Stimulated activated CD4-positive, alpha-beta T cell treated with anti-CD3 and anti-CD28 coated beads, Interleukin-4, amount 100 ng/mL, for 48 hours (primary cell): ENCODE measurements at regions not wholly inside any gene's neighbourhood (a gene's known extent, or its start where the extent isn't known, plus 50 kb on each side); places are given as distances from the start of the nearest gene placed in this dataset.

Experiments
- DNase-seq, 2 donors: peaks; one replicate each; pipeline ENCODE4 v3.0.0-alpha.2; 2020; ENCODE audit warnings: low read depth in 2 of 2

GRCh38 chr16:85389679-85390470, 223.2 kb upstream of the GSE1 start:
- no peak for DNase-seq

GRCh38 chr16:85390511-85391174, 222.5 kb upstream of the GSE1 start:
- DNase-seq = no peak

GRCh38 chr16:85391175-85391707, 221.9 kb upstream of the GSE1 start:
- DNase-seq = no peak

- DNase-seq = no peak
Observed at GRCh38 chr16:85391769-85392583, 221.1 kb upstream of the GSE1 start.

- DNase-seq = no peak
Observed at GRCh38 chr16:85392756-85393673, 220.1 kb upstream of the GSE1 start.

- peak; percentile 58 to 72 for DNase-seq
Observed at GRCh38 chr16:85393674-85394451, 219.3 kb upstream of the GSE1 start.

GRCh38 chr16:85394456-85395206, 218.5 kb upstream of the GSE1 start:
- DNase-seq = no peak

- no peak for DNase-seq
Observed at GRCh38 chr16:85395207-85395912, 217.8 kb upstream of the GSE1 start.

GRCh38 chr16:85395913-85396878, 216.9 kb upstream of the GSE1 start:
- no peak for DNase-seq

- DNase-seq = no peak
Observed at GRCh38 chr16:85396879-85397871, 215.9 kb upstream of the GSE1 start.

GRCh38 chr16:85398050-85398451, 215.1 kb upstream of the GSE1 start:
- no peak for DNase-seq

- no peak for DNase-seq
Observed at GRCh38 chr16:85398688-85399582, 214.2 kb upstream of the GSE1 start.

- DNase-seq = no peak
Observed at GRCh38 chr16:85399583-85400284, 213.4 kb upstream of the GSE1 start.

- DNase-seq = no peak
Observed at GRCh38 chr16:85400305-85401205, 212.6 kb upstream of the GSE1 start.
